PC-9 (cell line): ENCODE measurements at regions not wholly inside any gene's neighbourhood (a gene's known extent, or its start where the extent isn't known, plus 50 kb on each side); places are given as distances from the start of the nearest gene placed in this dataset.

Source experiments
- EZH2 ChIP-seq: fragments of 200-600 bp; sonication (generic); IDR thresholded peaks from 2 replicates; pipeline ENCODE4 v1.8.0; 2017; ENCODE audit warnings: antibody characterized with exemption, low read depth
- TF ChIP-seq, protein P1 (sequence below): fragments of 200-600 bp; sonication (generic); conservative IDR thresholded peaks from 2 replicates; pipeline ENCODE4 v1.6.1; 2017; ENCODE audit warnings: mixed run types, antibody characterized with exemption, mild to moderate bottlenecking, moderate library complexity

- TF ChIP-seq, protein P1, sequence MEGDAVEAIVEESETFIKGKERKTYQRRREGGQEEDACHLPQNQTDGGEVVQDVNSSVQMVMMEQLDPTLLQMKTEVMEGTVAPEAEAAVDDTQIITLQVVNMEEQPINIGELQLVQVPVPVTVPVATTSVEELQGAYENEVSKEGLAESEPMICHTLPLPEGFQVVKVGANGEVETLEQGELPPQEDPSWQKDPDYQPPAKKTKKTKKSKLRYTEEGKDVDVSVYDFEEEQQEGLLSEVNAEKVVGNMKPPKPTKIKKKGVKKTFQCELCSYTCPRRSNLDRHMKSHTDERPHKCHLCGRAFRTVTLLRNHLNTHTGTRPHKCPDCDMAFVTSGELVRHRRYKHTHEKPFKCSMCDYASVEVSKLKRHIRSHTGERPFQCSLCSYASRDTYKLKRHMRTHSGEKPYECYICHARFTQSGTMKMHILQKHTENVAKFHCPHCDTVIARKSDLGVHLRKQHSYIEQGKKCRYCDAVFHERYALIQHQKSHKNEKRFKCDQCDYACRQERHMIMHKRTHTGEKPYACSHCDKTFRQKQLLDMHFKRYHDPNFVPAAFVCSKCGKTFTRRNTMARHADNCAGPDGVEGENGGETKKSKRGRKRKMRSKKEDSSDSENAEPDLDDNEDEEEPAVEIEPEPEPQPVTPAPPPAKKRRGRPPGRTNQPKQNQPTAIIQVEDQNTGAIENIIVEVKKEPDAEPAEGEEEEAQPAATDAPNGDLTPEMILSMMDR = no peak
- no peak for TF ChIP-seq EZH2
Measured at GRCh38 chr17:45650561-45650960, 133.6 kb upstream of the CRHR1 start.
